GM12873 (cell line): ENCODE measurements at regions not wholly inside any gene's neighbourhood (a gene's known extent, or its start where the extent isn't known, plus 50 kb on each side); places are given as distances from the start of the nearest gene placed in this dataset.

Source experiments
- CTCF ChIP-seq: IDR thresholded peaks from 2 replicates; pipeline ENCODE4 v1.5.1; 2012; ENCODE audit warnings: low read depth, mild to moderate bottlenecking, moderate library complexity, low read length, control low read depth; ENCODE audit not compliant: insufficient read depth; ENCODE audit errors: missing control alignments

DNA sequence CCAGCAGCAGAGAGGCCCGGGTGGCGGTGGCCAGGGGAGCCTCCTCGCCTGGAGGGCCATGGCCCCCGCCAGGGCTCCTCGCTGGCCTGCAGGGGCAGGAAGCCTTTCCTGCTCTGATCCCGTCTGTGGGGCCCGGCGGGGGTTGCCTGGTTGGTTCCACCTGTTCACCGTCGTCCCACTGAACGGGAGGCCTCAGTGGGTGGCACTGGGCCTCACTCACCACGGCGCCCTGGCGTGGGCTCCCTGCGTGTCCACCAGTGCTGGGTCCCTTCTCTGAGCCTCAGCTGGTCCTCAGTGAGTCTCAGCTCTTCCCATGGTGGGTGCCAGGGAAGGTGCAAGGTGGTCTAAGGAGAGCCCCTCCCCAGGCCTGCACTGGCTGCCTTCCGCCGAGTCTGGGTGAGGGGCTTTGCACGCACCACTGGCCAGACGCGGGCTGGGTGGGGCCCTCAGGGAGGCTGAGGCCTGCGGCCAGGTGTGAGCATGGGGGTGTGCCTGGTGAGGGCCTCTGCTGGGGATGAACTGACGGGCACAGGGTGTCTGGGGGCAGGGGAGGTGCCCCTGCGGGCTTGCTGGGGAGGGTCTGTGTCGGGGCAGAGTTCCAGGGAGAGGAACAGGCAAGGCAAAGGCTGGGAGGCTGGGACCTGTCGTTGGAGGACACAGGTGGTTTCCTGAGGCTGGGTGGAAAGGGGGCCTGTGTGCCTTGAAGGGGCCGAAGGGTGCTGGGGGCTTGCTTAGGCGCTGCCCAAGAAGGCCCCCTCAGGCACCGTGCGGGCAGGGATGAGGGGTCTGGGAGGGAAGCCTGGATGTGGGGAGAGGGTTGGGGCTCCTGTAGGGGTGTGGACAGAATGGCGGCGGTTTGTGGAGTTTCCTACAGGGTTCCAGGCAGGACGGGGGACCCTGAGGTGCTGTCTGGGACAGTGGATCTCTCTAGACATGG lies 339.8 kb downstream of the TMEM121 start:
- TF ChIP-seq CTCF: no peak

DNA sequence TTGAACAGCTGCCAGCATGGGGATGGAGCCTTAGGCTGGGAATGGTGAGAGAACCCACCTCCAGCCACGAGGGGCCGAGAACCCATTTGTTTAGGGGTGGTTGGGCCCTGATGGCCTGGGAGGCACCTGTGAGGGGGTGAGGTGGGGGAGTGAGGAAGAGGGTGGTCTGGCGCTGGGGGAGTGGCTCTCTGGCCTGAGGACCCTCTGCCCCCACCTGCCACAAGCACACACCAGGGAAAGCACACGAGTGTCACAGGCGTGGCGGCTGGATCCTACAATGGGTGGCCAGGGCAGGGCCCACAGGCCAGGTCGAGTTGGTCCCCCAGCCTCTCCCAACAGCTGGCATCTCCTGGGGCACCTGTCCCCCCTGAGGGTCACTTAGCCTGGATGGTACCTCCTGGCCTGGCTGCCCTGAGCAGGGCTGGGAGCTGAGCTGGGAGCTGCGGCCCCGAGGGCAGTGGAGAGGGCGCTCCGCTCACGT lies 340.5 kb downstream of the TMEM121 start:
- TF ChIP-seq CTCF: no peak

- TF ChIP-seq CTCF: no peak
Observed at GRCh38 chr14:105867961-105868599, 341.7 kb downstream of the TMEM121 start.

GRCh38 chr14:105871590-105871989 lies 345.2 kb downstream of the TMEM121 start:
- no peak for TF ChIP-seq CTCF

- TF ChIP-seq CTCF: no peak
Observed at GRCh38 chr14:105873870-105874512, 347.6 kb downstream of the TMEM121 start.

GRCh38 chr14:105876158-105876557 lies 349.8 kb downstream of the TMEM121 start:
- TF ChIP-seq CTCF: no peak

GRCh38 chr14:105876829-105877228 lies 350.4 kb downstream of the TMEM121 start:
- TF ChIP-seq CTCF: no peak
